IMR-90 (cell line): ENCODE measurements at regions not wholly inside any gene's neighbourhood (a gene's known extent, or its start where the extent isn't known, plus 50 kb on each side); places are given as distances from the start of the nearest gene placed in this dataset.

Source experiments
- ATAC-seq: fragments of 200-7000 bp; cut with Tn5 transposase; 2 replicates; pipeline ENCODE4 v1.9.1; 2020; ENCODE audit warnings: low read depth, mild to moderate bottlenecking, moderate library complexity
- BruUV-seq: library from RNA; stranded (reverse); fragments of 400-500 nt; replicated peaks from 2 replicates; lab custom pipeline; 2021; lab: Mats Ljungman, UMichigan
- CTCF ChIA-PET: fragments of 300-600 bp; formaldehyde crosslinking; extraction: SDS; loops from one replicate; lab custom pipeline; 2021; ENCODE audit warnings: antibody characterized with exemption; lab: Yijun Ruan, JAX
- POLR2A ChIA-PET: fragments of 300-600 bp; sonication (Branson Sonifier 250); formaldehyde crosslinking; loops from one replicate; lab custom pipeline; 2022; ENCODE audit warnings: antibody characterized with exemption; ENCODE audit not compliant: unreplicated experiment; lab: Charles Lee
- DNase-seq: peaks from one replicate; pipeline ENCODE4 v3.0.0; 2013
- H2AFZ ChIP-seq: replicated peaks from 2 replicates; pipeline ENCODE3; 2013; ENCODE audit warnings: low read length, mild to moderate bottlenecking; ENCODE audit not compliant: poor library complexity
- H2AK5ac ChIP-seq: 2 replicates; pipeline ENCODE4 v1.6.1; 2013; ENCODE audit warnings: low read depth, low read length, inconsistent platforms
- H2AK9ac ChIP-seq: replicated peaks from 2 replicates; pipeline ENCODE3; 2013; ENCODE audit warnings: mild to moderate bottlenecking, low read depth, low read length, moderate library complexity; ENCODE audit not compliant: poor library complexity
- H2BK120ac ChIP-seq: 2 replicates; pipeline ENCODE4 v1.6.1; 2013; ENCODE audit warnings: low read depth, low read length, inconsistent platforms
- H2BK15ac ChIP-seq: 3 replicates; pipeline ENCODE4 v1.6.1; 2013; ENCODE audit warnings: low read depth, low read length, inconsistent platforms
- H2BK20ac ChIP-seq: 2 replicates; pipeline ENCODE4 v1.6.1; 2013; ENCODE audit warnings: low read depth, mild to moderate bottlenecking, inconsistent platforms, low read length, moderate library complexity
- H2BK5ac ChIP-seq: 2 replicates; pipeline ENCODE4 v1.6.1; 2013; ENCODE audit warnings: mild to moderate bottlenecking, low read depth, low read length, inconsistent platforms; ENCODE audit not compliant: poor library complexity, severe bottlenecking
- H3K14ac ChIP-seq: replicated peaks from 2 replicates; pipeline ENCODE4 v1.6.1; 2013; ENCODE audit warnings: low read depth, low read length, inconsistent platforms
- H3K18ac ChIP-seq: 2 replicates; pipeline ENCODE4 v1.6.1; 2013; ENCODE audit warnings: low read depth, low read length, control low read depth
- H3K23ac ChIP-seq: 2 replicates; pipeline ENCODE4 v1.6.1; 2013; ENCODE audit warnings: low read depth, low read length, inconsistent platforms
- H3K27ac ChIP-seq: 2 replicates; pipeline ENCODE4 v1.5.1; 2013; ENCODE audit warnings: mild to moderate bottlenecking, control low read depth, low read length; ENCODE audit not compliant: insufficient read depth
- H3K27me3 ChIP-seq: 2 replicates; pipeline ENCODE4 v1.6.1; 2013; ENCODE audit warnings: low read length; ENCODE audit not compliant: control insufficient read depth, insufficient read depth
- H3K36me3 ChIP-seq: 2 replicates; pipeline ENCODE4 v1.6.1; 2013; ENCODE audit warnings: low read length, mixed read lengths; ENCODE audit not compliant: control insufficient read depth, insufficient read depth
- H3K4ac ChIP-seq: 2 replicates; pipeline ENCODE4 v1.6.1; 2013; ENCODE audit warnings: low read depth, low read length, inconsistent platforms
- H3K4me1 ChIP-seq: 2 replicates; pipeline ENCODE4 v1.6.1; 2013; ENCODE audit warnings: low read length, mixed read lengths; ENCODE audit not compliant: control insufficient read depth, insufficient read depth
- H3K4me2 ChIP-seq: 2 replicates; pipeline ENCODE4 v1.6.1; 2013; ENCODE audit warnings: low read depth, mild to moderate bottlenecking, control low read depth, low read length, moderate library complexity
- H3K4me3 ChIP-seq: 2 replicates; pipeline ENCODE4 v1.5.1; 2013; ENCODE audit warnings: low read depth, mild to moderate bottlenecking, control low read depth, low read length, moderate library complexity; ENCODE audit not compliant: insufficient read depth
- H3K56ac ChIP-seq: 2 replicates; pipeline ENCODE4 v1.6.1; 2013; ENCODE audit warnings: low read length, inconsistent platforms; ENCODE audit not compliant: insufficient read depth; ENCODE audit errors: extremely low read depth
- H3K79me1 ChIP-seq, 2 experiments: 2 replicates each; pipeline ENCODE4 v1.6.1; 2013; ENCODE audit warnings: low read length in 2 of 2, inconsistent platforms in 1 of 2, low read depth in 1 of 2
- H3K9ac ChIP-seq: 2 replicates; pipeline ENCODE4 v1.6.1; 2013; ENCODE audit warnings: low read depth, low read length, control low read depth
- H3K9me1 ChIP-seq: 2 replicates; pipeline ENCODE4 v1.6.1; 2013; ENCODE audit warnings: low read length, inconsistent platforms; ENCODE audit not compliant: insufficient read depth
- H3K9me3 ChIP-seq: 2 replicates; pipeline ENCODE4 v1.6.1; 2013; ENCODE audit warnings: low read length; ENCODE audit not compliant: control insufficient read depth, insufficient read depth
- H4K20me1 ChIP-seq: 2 replicates; pipeline ENCODE4 v1.6.1; 2013; ENCODE audit warnings: low read length, inconsistent platforms; ENCODE audit not compliant: insufficient read depth
- H4K5ac ChIP-seq: 2 replicates; pipeline ENCODE4 v1.6.1; 2013; ENCODE audit warnings: mild to moderate bottlenecking, low read depth, low read length, control low read depth
- H4K8ac ChIP-seq, 2 experiments: 2 replicates each; pipeline ENCODE4 v1.6.1; 2013; ENCODE audit warnings: low read depth in 2 of 2, low read length in 2 of 2, control low read depth in 1 of 2, inconsistent platforms in 1 of 2
- H4K91ac ChIP-seq: 2 replicates; pipeline ENCODE4 v1.6.1; 2013; ENCODE audit warnings: low read depth, low read length, inconsistent platforms; ENCODE audit not compliant: insufficient read depth
- BHLHE40 ChIP-seq: fragments of 150-350 bp; IDR thresholded peaks from 2 replicates; pipeline ENCODE4 v1.6.1; 2016; ENCODE audit warnings: mild to moderate bottlenecking, low read depth, low read length
- CEBPB ChIP-seq: IDR thresholded peaks from 2 replicates; pipeline ENCODE4 v1.6.1; 2012; ENCODE audit warnings: low read depth, low read length, improper control_type of control experiment
- CHD1 ChIP-seq: IDR thresholded peaks from 2 replicates; pipeline ENCODE4 v1.6.1; 2012; ENCODE audit warnings: low read depth, low read length, improper control_type of control experiment
- FOS ChIP-seq: fragments of 150-350 bp; IDR thresholded peaks from 2 replicates; pipeline ENCODE4 v1.6.1; 2016; ENCODE audit warnings: low read depth, low read length
- MAFK ChIP-seq: IDR thresholded peaks from 2 replicates; pipeline ENCODE4 v1.6.1; 2012; ENCODE audit warnings: low read depth, low read length, improper control_type of control experiment
- MAZ ChIP-seq: IDR thresholded peaks from 2 replicates; pipeline ENCODE4 v1.6.1; 2012; ENCODE audit warnings: low read depth, mild to moderate bottlenecking, low read length, improper control_type of control experiment, moderate library complexity, borderline replicate concordance
- MXI1 ChIP-seq: IDR thresholded peaks from 2 replicates; pipeline ENCODE4 v1.6.1; 2012; ENCODE audit warnings: low read depth, mild to moderate bottlenecking, low read length, moderate library complexity, borderline replicate concordance
- NFE2L2 ChIP-seq: fragments of 150-350 bp; IDR thresholded peaks from 2 replicates; pipeline ENCODE4 v1.6.1; 2016; ENCODE audit warnings: low read depth, mild to moderate bottlenecking, low read length
- POLR2A ChIP-seq: IDR thresholded peaks from 2 replicates; pipeline ENCODE4 v1.6.1; 2012; ENCODE audit warnings: mild to moderate bottlenecking, low read depth, low read length
- RAD21 ChIP-seq: IDR thresholded peaks from 2 replicates; pipeline ENCODE4 v1.6.1; 2012; ENCODE audit warnings: low read length, improper control_type of control experiment
- RCOR1 ChIP-seq: IDR thresholded peaks from 2 replicates; pipeline ENCODE4 v1.6.1; 2012; ENCODE audit warnings: mild to moderate bottlenecking, low read length, improper control_type of control experiment; ENCODE audit not compliant: insufficient replicate concordance
- RFX5 ChIP-seq: IDR thresholded peaks from 2 replicates; pipeline ENCODE4 v1.8.0; 2012; ENCODE audit warnings: low read depth, mild to moderate bottlenecking, low read length, moderate library complexity
- SMC3 ChIP-seq: fragments of 150-350 bp; IDR thresholded peaks from 2 replicates; pipeline ENCODE4 v1.6.1; 2016; ENCODE audit warnings: low read depth, mild to moderate bottlenecking, antibody characterized with exemption, low read length, moderate library complexity
- WGBS, 2 experiments: methylation state at CpG; one replicate each; pipeline versions ENCODE4 v1.1.5 to v1.1.7; 2013; ENCODE audit warnings: missing lambda C conversion rate in 2 of 2; ENCODE audit not compliant: insufficient read length in 1 of 2; ENCODE audit errors: extremely low coverage in 2 of 2; 5-methylcytosine and 5-hydroxymethylcytosine counted together
- dilution Hi-C: fragments of 300-500 bp; cut with HindIII; formaldehyde crosslinking; loops from one replicate; pipeline ENCODE4 v1.14.3; 2018; ENCODE audit warnings: low sequenced_read_pairs; ENCODE audit not compliant: unreplicated experiment
- in situ Hi-C: fragments of 300-500 bp; cut with MboI; formaldehyde crosslinking; loops from 3 replicates; pipeline ENCODE4 v1.14.3; 2019; ENCODE audit warnings: low sequenced_read_pairs, inconsistent platforms, mixed read lengths
- intact Hi-C: fragments of 100-400 bp; cut with micrococcal nuclease; formaldehyde crosslinking; loops from 2 replicates; pipeline ENCODE4 v1.10.0; 2022
- TF ChIP-seq, protein P1 (sequence below): fragments of 150-350 bp; IDR thresholded peaks from 2 replicates; pipeline ENCODE4 v1.6.1; 2017; ENCODE audit warnings: mild to moderate bottlenecking, antibody characterized with exemption, low read length, low read depth
- TF ChIP-seq, protein P2 (sequence below): fragments of 150-350 bp; IDR thresholded peaks from 2 replicates; pipeline ENCODE4 v1.6.1; 2016; ENCODE audit warnings: low read depth, mild to moderate bottlenecking, low read length, moderate library complexity, borderline replicate concordance
- TF ChIP-seq, protein P3 (sequence below): conservative IDR thresholded peaks from 2 replicates; pipeline ENCODE4 v1.5.1; 2012; ENCODE audit warnings: mild to moderate bottlenecking, low read depth, low read length, improper control_type of control experiment

- Histone ChIP-seq H3K14ac (no peak overlapping the region), H2AFZ (no peak overlapping the region), H2BK5ac (no peak overlapping the region), H3K79me1 (no peaks in the 10 kb centered on the region; a peak in 1 of 4 replicates), H3K27me3 (no peaks in the 10 kb centered on the region), H2BK120ac (no peak overlapping the region), H3K4me2 (no peak overlapping the region), H3K9ac (no peak overlapping the region), H3K4ac (no peak overlapping the region), H2AK9ac (no peak overlapping the region), H3K36me3 (no peaks in the 10 kb centered on the region), H3K23ac (0 out of 2 replicates have a peak overlapping the region, but pooled peaks have one; percentile 24), H3K4me3 (no peak overlapping the region), H4K5ac (no peak overlapping the region), H2BK15ac (no peak overlapping the region), H4K8ac (no peak overlapping the region), H3K9me3 (no peaks in the 10 kb centered on the region), H3K4me1 (no peaks in the 10 kb centered on the region), H2BK20ac (no peak overlapping the region), H3K18ac (no peak overlapping the region), H4K20me1 (peaks cover 2% of the 10 kb centered on the region), H3K9me1 (peaks cover 2% of the 10 kb centered on the region; the same call in 1 of the 2 replicates), H3K56ac (no peak overlapping the region), H2AK5ac (no peak overlapping the region), H3K27ac (no peak overlapping the region), H4K91ac (no peak overlapping the region)
- ChIA-PET POLR2A (no interaction called here), CTCF (interaction anchor here (0.5 kb wide), 1 partner anchor 12 kb away, joined by 5 read pairs; no protein-coding TSS in a partner anchor)
- no TSS peak for BruUV-seq
- in situ Hi-C loops: no loop called here
- dilution Hi-C loops: no loop called here
- ATAC-seq: no peak
- intact Hi-C loops: no loop called here
- TF ChIP-seq, protein P1, sequence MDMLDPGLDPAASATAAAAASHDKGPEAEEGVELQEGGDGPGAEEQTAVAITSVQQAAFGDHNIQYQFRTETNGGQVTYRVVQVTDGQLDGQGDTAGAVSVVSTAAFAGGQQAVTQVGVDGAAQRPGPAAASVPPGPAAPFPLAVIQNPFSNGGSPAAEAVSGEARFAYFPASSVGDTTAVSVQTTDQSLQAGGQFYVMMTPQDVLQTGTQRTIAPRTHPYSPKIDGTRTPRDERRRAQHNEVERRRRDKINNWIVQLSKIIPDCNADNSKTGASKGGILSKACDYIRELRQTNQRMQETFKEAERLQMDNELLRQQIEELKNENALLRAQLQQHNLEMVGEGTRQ: no peak
- TF ChIP-seq MXI1 (no peak), RFX5 (no peak), NFE2L2 (no peak), CHD1 (no peak), MAFK (no peak), POLR2A (no peak), BHLHE40 (no peak), RCOR1 (no peak), RAD21 (no peak), CEBPB (no peak), SMC3 (no peak), FOS (no peak), MAZ (no peak)
- TF ChIP-seq, protein P2, sequence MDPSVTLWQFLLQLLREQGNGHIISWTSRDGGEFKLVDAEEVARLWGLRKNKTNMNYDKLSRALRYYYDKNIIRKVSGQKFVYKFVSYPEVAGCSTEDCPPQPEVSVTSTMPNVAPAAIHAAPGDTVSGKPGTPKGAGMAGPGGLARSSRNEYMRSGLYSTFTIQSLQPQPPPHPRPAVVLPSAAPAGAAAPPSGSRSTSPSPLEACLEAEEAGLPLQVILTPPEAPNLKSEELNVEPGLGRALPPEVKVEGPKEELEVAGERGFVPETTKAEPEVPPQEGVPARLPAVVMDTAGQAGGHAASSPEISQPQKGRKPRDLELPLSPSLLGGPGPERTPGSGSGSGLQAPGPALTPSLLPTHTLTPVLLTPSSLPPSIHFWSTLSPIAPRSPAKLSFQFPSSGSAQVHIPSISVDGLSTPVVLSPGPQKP: no peak
- TF ChIP-seq, protein P3, sequence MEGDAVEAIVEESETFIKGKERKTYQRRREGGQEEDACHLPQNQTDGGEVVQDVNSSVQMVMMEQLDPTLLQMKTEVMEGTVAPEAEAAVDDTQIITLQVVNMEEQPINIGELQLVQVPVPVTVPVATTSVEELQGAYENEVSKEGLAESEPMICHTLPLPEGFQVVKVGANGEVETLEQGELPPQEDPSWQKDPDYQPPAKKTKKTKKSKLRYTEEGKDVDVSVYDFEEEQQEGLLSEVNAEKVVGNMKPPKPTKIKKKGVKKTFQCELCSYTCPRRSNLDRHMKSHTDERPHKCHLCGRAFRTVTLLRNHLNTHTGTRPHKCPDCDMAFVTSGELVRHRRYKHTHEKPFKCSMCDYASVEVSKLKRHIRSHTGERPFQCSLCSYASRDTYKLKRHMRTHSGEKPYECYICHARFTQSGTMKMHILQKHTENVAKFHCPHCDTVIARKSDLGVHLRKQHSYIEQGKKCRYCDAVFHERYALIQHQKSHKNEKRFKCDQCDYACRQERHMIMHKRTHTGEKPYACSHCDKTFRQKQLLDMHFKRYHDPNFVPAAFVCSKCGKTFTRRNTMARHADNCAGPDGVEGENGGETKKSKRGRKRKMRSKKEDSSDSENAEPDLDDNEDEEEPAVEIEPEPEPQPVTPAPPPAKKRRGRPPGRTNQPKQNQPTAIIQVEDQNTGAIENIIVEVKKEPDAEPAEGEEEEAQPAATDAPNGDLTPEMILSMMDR: no peak
- peak; percentile 8 for DNase-seq
- WGBS, 2 experiments: no CpG with 5 or more reads among the region's 2 CpGs
Observed at GRCh38 chr3:124221422-124221821, 229.5 kb upstream of the ROPN1 start.
